H1 (cell line): ENCODE measurements at regions not wholly inside any gene's neighbourhood (a gene's known extent, or its start where the extent isn't known, plus 50 kb on each side); places are given as distances from the start of the nearest gene placed in this dataset.

Experiments
- CTCF ChIA-PET: fragments of 300-600 bp; sonication (Branson Sonifier 250); formaldehyde crosslinking; loops from one replicate; lab custom pipeline; 2021; ENCODE audit not compliant: partially characterized antibody; lab: Charles Lee
- POLR2A ChIA-PET: fragments of 300-600 bp; sonication (Branson Sonifier 250); formaldehyde crosslinking; loops from one replicate; lab custom pipeline; 2021; ENCODE audit warnings: inconsistent platforms; ENCODE audit not compliant: partially characterized antibody; lab: Charles Lee
- DNase-seq, 2 experiments: peaks; one replicate each; pipeline versions ENCODE4 v3.0.0 to v3.0.0-alpha.2; 2010 to 2022; ENCODE audit warnings: low spot score in 2 of 2, low read depth in 1 of 2, mixed read lengths in 1 of 2
- FAIRE-seq: peaks from 2 replicates; lab custom pipeline; 2011; peaks lifted over from hg19 to GRCh38; lab: Jason Lieb, UNC
- H2AFZ ChIP-seq: 2 replicates; pipeline ENCODE4 v1.8.1; 2012; ENCODE audit warnings: low read length, inconsistent platforms
- H2AK5ac ChIP-seq: 2 replicates; pipeline ENCODE4 v1.6.1; 2013; ENCODE audit warnings: low read depth, low read length
- H2BK120ac ChIP-seq: replicated peaks from 2 replicates; pipeline ENCODE3; 2013; ENCODE audit warnings: low read depth, low read length, inconsistent platforms
- H2BK12ac ChIP-seq: 2 replicates; pipeline ENCODE4 v1.6.1; 2013; ENCODE audit warnings: low read depth, low read length
- H2BK15ac ChIP-seq: 2 replicates; pipeline ENCODE4 v1.6.1; 2013; ENCODE audit warnings: low read length
- H2BK20ac ChIP-seq: 2 replicates; pipeline ENCODE4 v1.6.1; 2013; ENCODE audit warnings: low read length
- H2BK5ac ChIP-seq: 2 replicates; pipeline ENCODE4 v1.6.1; 2013; ENCODE audit warnings: low read depth, low read length
- H3K14ac ChIP-seq: 2 replicates; pipeline ENCODE4 v1.6.1; 2013; ENCODE audit warnings: inconsistent platforms; ENCODE audit not compliant: insufficient read length
- H3K18ac ChIP-seq: 2 replicates; pipeline ENCODE4 v1.6.1; 2013; ENCODE audit warnings: low read length; ENCODE audit errors: extremely low read depth
- H3K23ac ChIP-seq: 2 replicates; pipeline ENCODE4 v1.6.1; 2013; ENCODE audit warnings: inconsistent platforms; ENCODE audit not compliant: insufficient read length
- H3K23me2 ChIP-seq: 2 replicates; pipeline ENCODE4 v1.6.1; 2013; ENCODE audit warnings: low read depth, low read length
- H3K27ac ChIP-seq: 2 replicates; pipeline ENCODE4 v1.6.1; 2011; ENCODE audit warnings: low read depth, low read length, inconsistent platforms
- H3K27me3 ChIP-seq, 4 experiments: replicated peaks in 1 of 4; 1 replicate in 1 of 4; 2 replicates in 3 of 4; pipeline versions ENCODE4 v1.6.1 to v1.8.1; 2011 to 2013; ENCODE audit warnings: low read length in 3 of 4, mild to moderate bottlenecking in 3 of 4, inconsistent platforms in 2 of 4, mixed read lengths in 2 of 4, moderate library complexity in 1 of 4; ENCODE audit not compliant: control insufficient read depth in 3 of 4, insufficient read depth in 3 of 4; ENCODE audit errors: extremely low read depth in 1 of 4
- H3K36me3 ChIP-seq, 4 experiments: 2 replicates each; pipeline versions ENCODE4 v1.6.1 to v1.8.1; 2011 to 2013; ENCODE audit warnings: mild to moderate bottlenecking in 4 of 4, low read length in 3 of 4, moderate library complexity in 2 of 4, control low read depth in 1 of 4, inconsistent platforms in 1 of 4; ENCODE audit not compliant: insufficient read depth in 4 of 4, control insufficient read depth in 2 of 4
- H3K4ac ChIP-seq: replicated peaks from 2 replicates; pipeline ENCODE3; 2013; ENCODE audit warnings: low read length, low read depth, mixed read lengths, inconsistent platforms; ENCODE audit not compliant: insufficient read length
- H3K4me1 ChIP-seq, 4 experiments: replicated peaks in 1 of 4; 1 replicate in 1 of 4; 2 replicates in 3 of 4; pipeline versions ENCODE4 v1.6.1 to v1.8.1; 2011 to 2013; ENCODE audit warnings: low read length in 3 of 4, inconsistent platforms in 2 of 4, mixed read lengths in 1 of 4; ENCODE audit not compliant: insufficient read depth in 4 of 4, control insufficient read depth in 3 of 4
- H3K4me2 ChIP-seq, 2 experiments: 2 replicates each; pipeline versions ENCODE4 v1.6.1 to v1.8.1; 2011 to 2013; ENCODE audit warnings: low read depth in 2 of 2, low read length in 2 of 2, control low read depth in 1 of 2, inconsistent platforms in 1 of 2, mild to moderate bottlenecking in 1 of 2; ENCODE audit not compliant: insufficient read depth in 1 of 2
- H3K4me3 ChIP-seq, 4 experiments: fragments of 200-600, 300-600 bp in 1 of 4; sonication (generic), shearing (Covaris generic), sonication (Bioruptor Twin) in 1 of 4; 2 replicates each; pipeline versions ENCODE4 v1.5.1 to v1.8.1; 2011 to 2016; ENCODE audit warnings: low read length in 4 of 4, low read depth in 3 of 4, control low read depth in 2 of 4, inconsistent platforms in 2 of 4, mild to moderate bottlenecking in 2 of 4, mixed read lengths in 1 of 4, moderate library complexity in 1 of 4; ENCODE audit not compliant: insufficient read depth in 2 of 4; ENCODE audit errors: extremely low read depth in 1 of 4
- H3K56ac ChIP-seq: replicated peaks from 2 replicates; pipeline ENCODE3; 2013; ENCODE audit warnings: low read depth, mild to moderate bottlenecking, mixed read lengths, low read length, inconsistent platforms; ENCODE audit not compliant: insufficient read length
- H3K79me1 ChIP-seq: 2 replicates; pipeline ENCODE4 v1.6.1; 2013; ENCODE audit warnings: low read depth, low read length, control low read depth
- H3K79me2 ChIP-seq, 2 experiments: 2 replicates each; pipeline versions ENCODE4 v1.6.1 to v1.8.1; 2012 to 2013; ENCODE audit warnings: low read length in 2 of 2, mild to moderate bottlenecking in 2 of 2, inconsistent platforms in 1 of 2; ENCODE audit not compliant: insufficient read depth in 2 of 2, control insufficient read depth in 1 of 2
- H3K9ac ChIP-seq, 4 experiments: replicated peaks in 1 of 4; 1 replicate in 1 of 4; 2 replicates in 3 of 4; pipeline versions ENCODE4 v1.6.1 to v1.8.1; 2011 to 2013; ENCODE audit warnings: low read depth in 3 of 4, low read length in 3 of 4, control low read depth in 2 of 4, mild to moderate bottlenecking in 2 of 4, moderate library complexity in 2 of 4, inconsistent platforms in 1 of 4; ENCODE audit errors: extremely low read depth in 1 of 4
- H3K9me3 ChIP-seq, 2 experiments: 2 replicates each; pipeline versions ENCODE4 v1.6.1 to v1.8.1; 2012 to 2013; ENCODE audit warnings: mild to moderate bottlenecking in 2 of 2, moderate library complexity in 2 of 2, control low read depth in 1 of 2, inconsistent platforms in 1 of 2, low read depth in 1 of 2, low read length in 1 of 2, mixed read lengths in 1 of 2; ENCODE audit not compliant: insufficient read depth in 2 of 2
- H4K20me1 ChIP-seq, 2 experiments: replicated peaks in 1 of 2; 2 replicates each; pipeline versions ENCODE3 to v1.8.1; 2011 to 2013; ENCODE audit warnings: inconsistent platforms in 2 of 2, low read length in 2 of 2, mild to moderate bottlenecking in 1 of 2; ENCODE audit not compliant: insufficient read depth in 2 of 2, control insufficient read depth in 1 of 2
- H4K5ac ChIP-seq: 2 replicates; pipeline ENCODE4 v1.6.1; 2013; ENCODE audit warnings: low read length, low read depth, mixed read lengths, inconsistent platforms; ENCODE audit not compliant: insufficient read length
- H4K8ac ChIP-seq: 2 replicates; pipeline ENCODE4 v1.8.0; 2013; ENCODE audit warnings: mild to moderate bottlenecking, moderate library complexity, low read length, inconsistent platforms; ENCODE audit not compliant: insufficient read depth; ENCODE audit errors: extremely low read depth
- H4K91ac ChIP-seq: replicated peaks from 2 replicates; pipeline ENCODE3; 2013; ENCODE audit warnings: low read length, mixed read lengths, inconsistent platforms; ENCODE audit not compliant: insufficient read length
- CREB1 ChIP-seq: IDR thresholded peaks from 2 replicates; pipeline ENCODE4 v1.6.1; 2012; ENCODE audit warnings: inconsistent platforms
- EGR1 ChIP-seq: IDR thresholded peaks from 2 replicates; pipeline ENCODE4 v1.6.1; 2011; ENCODE audit warnings: low read depth, low read length, borderline replicate concordance
- KDM4A ChIP-seq: IDR thresholded peaks from one replicate; pipeline ENCODE4 v1.7.1; 2012; ENCODE audit warnings: low read depth, mild to moderate bottlenecking, moderate library complexity, low read length, inconsistent platforms; ENCODE audit not compliant: severe bottlenecking
- POLR2AphosphoS5 ChIP-seq: IDR thresholded peaks from 2 replicates; pipeline ENCODE4 v1.6.1; 2011; ENCODE audit warnings: low read depth, low read length
- SUZ12 ChIP-seq: fragments of 200-600 bp; sonication (generic); IDR thresholded peaks from 2 replicates; pipeline ENCODE4 v1.6.1; 2012; ENCODE audit warnings: mild to moderate bottlenecking, inconsistent platforms, low read length, moderate library complexity, mixed read lengths
- WGBS, 2 experiments: shearing (Covaris generic) in 1 of 2; methylation state at CpG; one replicate each; pipeline versions ENCODE4 v1.1.6 to v1.1.7; 2013 to 2015; ENCODE audit warnings: low lambda C conversion rate in 2 of 2, mixed read lengths in 2 of 2, inconsistent platforms in 1 of 2, low coverage in 1 of 2, missing lambda C conversion rate in 1 of 2; ENCODE audit not compliant: insufficient replicate concordance in 2 of 2, insufficient coverage in 1 of 2, insufficient read length in 1 of 2; ENCODE audit errors: extremely low coverage in 1 of 2, missing lambda C conversion rate in 1 of 2; 5-methylcytosine and 5-hydroxymethylcytosine counted together
- TF ChIP-seq, protein P1 (sequence below), 3 experiments: IDR thresholded peaks; 1 replicate in 2 of 3; 2 replicates in 1 of 3; pipeline versions ENCODE4 v1.5.1 to v1.6.1; 2011; ENCODE audit warnings: low read length in 3 of 3, mild to moderate bottlenecking in 3 of 3, inconsistent platforms in 2 of 3, low read depth in 1 of 3, moderate library complexity in 1 of 3; ENCODE audit not compliant: insufficient read depth in 1 of 3; ENCODE audit errors: control extremely low read depth in 1 of 3
- TF ChIP-seq, protein P2 (sequence below): IDR thresholded peaks from 2 replicates; pipeline ENCODE4 v1.6.1; 2012; ENCODE audit warnings: inconsistent platforms

DNA sequence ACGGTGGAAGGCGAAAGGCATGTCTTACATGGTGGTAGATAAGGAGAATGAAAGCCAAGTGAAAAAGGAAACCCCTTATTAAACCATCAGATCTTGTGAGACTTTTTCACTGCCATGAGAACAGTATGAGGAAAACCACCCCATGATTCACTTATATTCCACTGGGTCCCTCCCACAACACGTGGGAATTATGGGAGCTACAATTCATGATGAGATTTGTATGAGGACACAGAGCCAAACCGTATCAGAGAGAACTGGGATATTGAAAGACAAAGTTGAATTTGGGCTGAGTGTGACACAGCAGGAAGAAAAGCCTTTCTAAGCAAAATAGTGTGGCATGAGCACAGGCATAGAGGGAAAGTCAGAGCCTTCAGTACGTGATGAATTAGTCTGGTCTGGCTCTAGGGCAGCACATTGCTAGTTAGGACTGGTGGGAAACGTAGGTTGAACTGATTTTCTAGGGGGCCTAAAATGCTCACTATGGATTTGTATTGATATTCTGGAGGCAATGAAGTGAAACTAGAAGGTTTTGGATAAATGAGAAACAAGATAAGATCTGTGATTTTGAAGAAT lies 84.8 kb upstream of the RND3 start:
- no peak overlapping the region for H4K91ac ChIP-seq
- no peak overlapping the region for H2BK5ac ChIP-seq
- H3K23ac ChIP-seq, result no peak overlapping the region
- no peak overlapping the region for H3K18ac ChIP-seq
- no peak overlapping the region for H3K56ac ChIP-seq
- POLR2A ChIA-PET, result no interaction called here
- no peaks in the 10 kb centered on the region for H3K79me2 ChIP-seq
- H3K27me3 ChIP-seq, result no peaks in the 10 kb centered on the region
- no peak overlapping the region for H3K4me2 ChIP-seq
- no peak overlapping the region for H2BK15ac ChIP-seq
- H3K79me1 ChIP-seq, result no peaks in the 10 kb centered on the region
- no peaks in the 10 kb centered on the region; the same call in 1 of the 2 replicates for H3K23me2 ChIP-seq
- no peaks in the 10 kb centered on the region for H3K9me3 ChIP-seq
- no peak overlapping the region for H2AK5ac ChIP-seq
- no peak overlapping the region for H3K27ac ChIP-seq
- TF ChIP-seq SUZ12, result no peak
- no peak for TF ChIP-seq CREB1
- TF ChIP-seq, protein P1, sequence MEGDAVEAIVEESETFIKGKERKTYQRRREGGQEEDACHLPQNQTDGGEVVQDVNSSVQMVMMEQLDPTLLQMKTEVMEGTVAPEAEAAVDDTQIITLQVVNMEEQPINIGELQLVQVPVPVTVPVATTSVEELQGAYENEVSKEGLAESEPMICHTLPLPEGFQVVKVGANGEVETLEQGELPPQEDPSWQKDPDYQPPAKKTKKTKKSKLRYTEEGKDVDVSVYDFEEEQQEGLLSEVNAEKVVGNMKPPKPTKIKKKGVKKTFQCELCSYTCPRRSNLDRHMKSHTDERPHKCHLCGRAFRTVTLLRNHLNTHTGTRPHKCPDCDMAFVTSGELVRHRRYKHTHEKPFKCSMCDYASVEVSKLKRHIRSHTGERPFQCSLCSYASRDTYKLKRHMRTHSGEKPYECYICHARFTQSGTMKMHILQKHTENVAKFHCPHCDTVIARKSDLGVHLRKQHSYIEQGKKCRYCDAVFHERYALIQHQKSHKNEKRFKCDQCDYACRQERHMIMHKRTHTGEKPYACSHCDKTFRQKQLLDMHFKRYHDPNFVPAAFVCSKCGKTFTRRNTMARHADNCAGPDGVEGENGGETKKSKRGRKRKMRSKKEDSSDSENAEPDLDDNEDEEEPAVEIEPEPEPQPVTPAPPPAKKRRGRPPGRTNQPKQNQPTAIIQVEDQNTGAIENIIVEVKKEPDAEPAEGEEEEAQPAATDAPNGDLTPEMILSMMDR (IDR thresholded peaks at IDR 0.05; ENCODE audit: control extremely low read depth in 1 of 3, insufficient read depth in 1 of 3, low read depth in 1 of 3, low read length in 3 of 3), result no peak
- TF ChIP-seq, protein P2, sequence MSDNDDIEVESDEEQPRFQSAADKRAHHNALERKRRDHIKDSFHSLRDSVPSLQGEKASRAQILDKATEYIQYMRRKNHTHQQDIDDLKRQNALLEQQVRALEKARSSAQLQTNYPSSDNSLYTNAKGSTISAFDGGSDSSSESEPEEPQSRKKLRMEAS, result no peak
- no peak for TF ChIP-seq EGR1
- TF ChIP-seq POLR2AphosphoS5, result no peak
- TF ChIP-seq KDM4A, result no peak
- H2AFZ ChIP-seq, result no peak overlapping the region
- no peaks in the 10 kb centered on the region for H3K36me3 ChIP-seq
- H2BK120ac ChIP-seq, result no peak overlapping the region
- 92% methylated on average over 6 of the region's 6 CpGs; no CpG with 5 or more reads in 1 of the 2 experiments for WGBS, 2 experiments
- DNase-seq (no peak), FAIRE-seq (no peak)
- no peak overlapping the region for H3K14ac ChIP-seq
- no peak overlapping the region for H4K5ac ChIP-seq
- H3K4me3 ChIP-seq, result no peak overlapping the region
- no peak overlapping the region for H4K8ac ChIP-seq
- no peaks in the 10 kb centered on the region; a peak in 1 of 7 replicates for H3K4me1 ChIP-seq
- no peaks in the 10 kb centered on the region for H4K20me1 ChIP-seq
- no peak overlapping the region for H3K4ac ChIP-seq
- H2BK12ac ChIP-seq, result no peak overlapping the region
- H2BK20ac ChIP-seq, result no peak overlapping the region
- CTCF ChIA-PET, result no interaction called here
- H3K9ac ChIP-seq, result no peak overlapping the region
